ENCODE measurements at regions not wholly inside any gene's neighbourhood (a gene's known extent, or its start where the extent isn't known, plus 50 kb on each side); places are given as distances from the start of the nearest gene placed in this dataset.

GRCh38 chr2:198315791-198316630 is 511.6 kb downstream of the PLCL1 start:
- in situ Hi-C loops (cut with HindIII; ENCODE audit: low sequenced_read_pairs), result loop anchor here (10.0 kb wide), 1 partner anchor 1169 kb away; no protein-coding TSS in a partner anchor

- in situ Hi-C loops (cut with HindIII; ENCODE audit: low sequenced_read_pairs), result loop anchor here (10.0 kb wide), 1 partner anchor 1170 kb away; no protein-coding TSS in a partner anchor
Measured at GRCh38 chr2:198314559-198315153, 510.3 kb downstream of the PLCL1 start.

GRCh38 chr2:198312596-198313483 is 508.4 kb downstream of the PLCL1 start:
- in situ Hi-C loops (cut with HindIII; ENCODE audit: low sequenced_read_pairs), result loop anchor here (10.0 kb wide), 1 partner anchor 1172 kb away; no protein-coding TSS in a partner anchor

GRCh38 chr2:198311020-198311419 is 506.6 kb downstream of the PLCL1 start:
- in situ Hi-C loops (cut with HindIII; ENCODE audit: low sequenced_read_pairs), result loop anchor here (10.0 kb wide), 1 partner anchor 1174 kb away; no protein-coding TSS in a partner anchor

GRCh38 chr2:198309673-198310280 is 505.4 kb downstream of the PLCL1 start:
- in situ Hi-C loops (cut with HindIII; ENCODE audit: low sequenced_read_pairs), result loop anchor here (10.0 kb wide), 1 partner anchor 1175 kb away; no protein-coding TSS in a partner anchor

GRCh38 chr2:198309081-198309480 is 504.7 kb downstream of the PLCL1 start:
- in situ Hi-C loops (cut with HindIII; ENCODE audit: low sequenced_read_pairs), result no loop called here

GRCh38 chr2:198308368-198308767 is 504.0 kb downstream of the PLCL1 start:
- in situ Hi-C loops (cut with HindIII; ENCODE audit: low sequenced_read_pairs), result no loop called here

GRCh38 chr2:198307093-198307492 is 502.7 kb downstream of the PLCL1 start:
- in situ Hi-C loops (cut with HindIII; ENCODE audit: low sequenced_read_pairs), result no loop called here

- in situ Hi-C loops (cut with HindIII; ENCODE audit: low sequenced_read_pairs), result no loop called here
Measured at GRCh38 chr2:198304859-198305258, 500.5 kb downstream of the PLCL1 start.

GRCh38 chr2:198297350-198297749 is 493.0 kb downstream of the PLCL1 start:
- in situ Hi-C loops (cut with HindIII; ENCODE audit: low sequenced_read_pairs), result no loop called here

- in situ Hi-C loops (cut with HindIII; ENCODE audit: low sequenced_read_pairs), result no loop called here
Measured at GRCh38 chr2:198296665-198297308, 492.4 kb downstream of the PLCL1 start.

GRCh38 chr2:198293281-198293680 is 488.9 kb downstream of the PLCL1 start:
- in situ Hi-C loops (cut with HindIII; ENCODE audit: low sequenced_read_pairs), result no loop called here

GRCh38 chr2:198289811-198290210 is 485.4 kb downstream of the PLCL1 start:
- in situ Hi-C loops (cut with HindIII; ENCODE audit: low sequenced_read_pairs), result no loop called here

GRCh38 chr2:198287706-198288105 is 483.3 kb downstream of the PLCL1 start:
- in situ Hi-C loops (cut with HindIII; ENCODE audit: low sequenced_read_pairs), result no loop called here

- in situ Hi-C loops (cut with HindIII; ENCODE audit: low sequenced_read_pairs), result no loop called here
Measured at GRCh38 chr2:198285216-198285615, 480.8 kb downstream of the PLCL1 start.

GRCh38 chr2:198283146-198283545 is 478.8 kb downstream of the PLCL1 start:
- in situ Hi-C loops (cut with HindIII; ENCODE audit: low sequenced_read_pairs), result no loop called here

GRCh38 chr2:198282061-198282460 is 477.7 kb downstream of the PLCL1 start:
- in situ Hi-C loops (cut with HindIII; ENCODE audit: low sequenced_read_pairs), result no loop called here

- in situ Hi-C loops (cut with HindIII; ENCODE audit: low sequenced_read_pairs), result no loop called here
Measured at GRCh38 chr2:198280145-198280544, 475.8 kb downstream of the PLCL1 start.

- in situ Hi-C loops (cut with HindIII; ENCODE audit: low sequenced_read_pairs), result no loop called here
Measured at GRCh38 chr2:198279026-198279425, 474.6 kb downstream of the PLCL1 start.

GRCh38 chr2:198277181-198277580 is 472.8 kb downstream of the PLCL1 start:
- in situ Hi-C loops (cut with HindIII; ENCODE audit: low sequenced_read_pairs), result no loop called here
